ENCODE measurements at regions not wholly inside any gene's neighbourhood (a gene's known extent, or its start where the extent isn't known, plus 50 kb on each side); places are given as distances from the start of the nearest gene placed in this dataset.

DNA sequence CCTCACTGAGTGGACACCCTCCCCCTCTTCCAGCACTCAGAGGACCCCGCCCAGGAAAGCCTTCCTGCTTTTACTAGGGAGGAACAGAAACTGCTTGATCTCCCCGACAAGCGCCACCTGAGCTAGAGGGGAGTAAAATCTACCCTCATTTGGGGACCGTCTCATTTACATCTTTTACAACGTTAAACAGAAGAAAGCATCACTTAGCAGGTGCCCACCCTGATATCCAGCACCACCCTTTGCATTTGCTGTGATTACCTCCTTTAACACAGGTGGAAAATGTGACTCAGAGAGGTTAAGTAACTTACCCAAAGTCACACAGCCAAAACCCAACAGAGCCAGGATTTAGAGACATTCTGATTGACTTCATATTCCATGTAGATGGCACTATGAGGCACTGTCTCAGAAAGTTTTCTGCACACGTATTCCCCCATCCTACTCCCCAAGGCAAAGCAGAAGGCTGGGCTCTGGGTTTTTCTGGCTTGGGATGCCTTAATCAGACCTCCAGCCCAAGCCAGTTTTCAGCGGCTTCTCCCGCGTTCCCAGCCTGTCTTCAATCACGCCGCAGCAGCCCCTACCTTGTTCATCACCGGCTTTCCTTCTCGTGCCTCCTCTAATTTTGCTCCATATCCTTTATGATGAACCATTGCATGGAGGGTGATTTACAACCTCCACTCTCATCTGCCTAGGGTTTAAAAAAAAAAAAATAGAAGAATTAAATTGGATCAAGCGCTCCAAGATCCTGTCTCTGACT, 314.6 kb upstream of the PROK2 start:
- no peaks in the 10 kb centered on the region for H3K27me3 ChIP-seq (replicated peaks; ENCODE audit: control insufficient read depth, insufficient read depth, low read length, poor library complexity, severe bottlenecking)
- H3K4me3 ChIP-seq (ENCODE audit: insufficient read depth, low read depth, low read length, poor library complexity, severe bottlenecking) = no peak overlapping the region
- no peak for DNase-seq
- no peak overlapping the region for H3K27ac ChIP-seq (ENCODE audit: insufficient read depth, low read length, poor library complexity, severe bottlenecking)
- H3K36me3 ChIP-seq (ENCODE audit: control insufficient read depth, insufficient read depth, low read length) = no peaks in the 10 kb centered on the region
- no peaks in the 10 kb centered on the region for H3K9me3 ChIP-seq (ENCODE audit: control insufficient read depth, low read length)
- peaks cover 13% of the 10 kb centered on the region for H3K4me1 ChIP-seq (ENCODE audit: control insufficient read depth, insufficient read depth, low read length, poor library complexity, severe bottlenecking)

GRCh38 chr3:72097053-72097452, 312.1 kb upstream of the PROK2 start:
- Histone ChIP-seq H3K9me3 (ENCODE audit: control insufficient read depth, low read length) (no peaks in the 10 kb centered on the region), H3K4me1 (ENCODE audit: control insufficient read depth, insufficient read depth, low read length, poor library complexity, severe bottlenecking) (peaks cover 13% of the 10 kb centered on the region), H3K27ac (ENCODE audit: insufficient read depth, low read length, poor library complexity, severe bottlenecking) (no peak overlapping the region), H3K4me3 (ENCODE audit: insufficient read depth, low read depth, low read length, poor library complexity, severe bottlenecking) (no peak overlapping the region), H3K27me3 (replicated peaks; ENCODE audit: control insufficient read depth, insufficient read depth, low read length, poor library complexity, severe bottlenecking) (no peaks in the 10 kb centered on the region), H3K36me3 (ENCODE audit: control insufficient read depth, insufficient read depth, low read length) (no peaks in the 10 kb centered on the region)
- DNase-seq = no peak

DNA sequence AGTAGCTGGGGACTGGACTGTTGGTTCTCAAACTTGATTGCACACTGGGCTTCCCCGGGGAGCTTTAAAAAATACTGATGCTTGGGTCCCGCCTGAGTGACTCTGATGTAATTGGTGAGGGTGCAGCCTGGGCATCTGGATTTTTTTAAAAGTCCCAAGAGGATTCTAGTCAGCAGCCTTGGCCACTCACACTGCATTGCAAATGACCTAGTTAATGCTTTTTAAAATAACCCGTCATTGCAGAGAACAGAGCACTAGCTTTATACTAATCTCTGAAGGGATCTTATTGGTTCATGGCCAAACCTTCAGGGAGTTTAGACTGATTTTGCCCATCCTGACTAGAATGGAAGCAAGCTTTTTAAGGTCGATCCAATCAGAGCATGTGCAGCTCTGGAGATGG, 310.6 kb upstream of the PROK2 start:
- Histone ChIP-seq H3K27ac (ENCODE audit: insufficient read depth, low read length, poor library complexity, severe bottlenecking) (no peak overlapping the region), H3K4me3 (ENCODE audit: insufficient read depth, low read depth, low read length, poor library complexity, severe bottlenecking) (no peak overlapping the region), H3K27me3 (replicated peaks; ENCODE audit: control insufficient read depth, insufficient read depth, low read length, poor library complexity, severe bottlenecking) (no peaks in the 10 kb centered on the region), H3K4me1 (ENCODE audit: control insufficient read depth, insufficient read depth, low read length, poor library complexity, severe bottlenecking) (peaks cover 6% of the 10 kb centered on the region), H3K36me3 (ENCODE audit: control insufficient read depth, insufficient read depth, low read length) (no peaks in the 10 kb centered on the region), H3K9me3 (ENCODE audit: control insufficient read depth, low read length) (no peaks in the 10 kb centered on the region)
- DNase-seq = no peak

DNA sequence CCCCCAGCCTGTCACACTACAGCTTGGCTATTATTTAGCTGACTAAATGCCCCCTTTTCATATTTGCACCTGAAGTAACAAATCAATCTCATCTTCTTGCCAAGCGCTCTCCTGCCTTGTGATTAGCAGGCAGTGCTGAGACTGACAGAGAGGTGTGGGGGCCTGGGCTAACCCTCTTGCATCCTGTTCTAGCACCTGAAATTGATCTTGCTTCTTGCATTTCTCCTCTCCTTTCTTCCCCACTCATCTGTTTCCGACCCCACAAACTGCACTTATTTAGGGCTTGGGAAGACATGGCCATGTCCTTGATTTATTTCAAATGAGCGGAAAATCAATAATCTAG, 309.0 kb upstream of the PROK2 start:
- Histone ChIP-seq H3K27me3 (replicated peaks; ENCODE audit: control insufficient read depth, insufficient read depth, low read length, poor library complexity, severe bottlenecking) (no peaks in the 10 kb centered on the region), H3K9me3 (ENCODE audit: control insufficient read depth, low read length) (no peaks in the 10 kb centered on the region), H3K27ac (ENCODE audit: insufficient read depth, low read length, poor library complexity, severe bottlenecking) (no peak overlapping the region), H3K4me3 (ENCODE audit: insufficient read depth, low read depth, low read length, poor library complexity, severe bottlenecking) (no peak overlapping the region), H3K36me3 (ENCODE audit: control insufficient read depth, insufficient read depth, low read length) (no peaks in the 10 kb centered on the region), H3K4me1 (ENCODE audit: control insufficient read depth, insufficient read depth, low read length, poor library complexity, severe bottlenecking) (no peaks in the 10 kb centered on the region)
- no peak for DNase-seq

GRCh38 chr3:72093270-72093991, 308.5 kb upstream of the PROK2 start:
- no peak overlapping the region for H3K27ac ChIP-seq (ENCODE audit: insufficient read depth, low read length, poor library complexity, severe bottlenecking)
- no peaks in the 10 kb centered on the region for H3K4me1 ChIP-seq (ENCODE audit: control insufficient read depth, insufficient read depth, low read length, poor library complexity, severe bottlenecking)
- H3K4me3 ChIP-seq (ENCODE audit: insufficient read depth, low read depth, low read length, poor library complexity, severe bottlenecking) = no peak overlapping the region
- H3K9me3 ChIP-seq (ENCODE audit: control insufficient read depth, low read length) = no peaks in the 10 kb centered on the region
- no peaks in the 10 kb centered on the region for H3K27me3 ChIP-seq (replicated peaks; ENCODE audit: control insufficient read depth, insufficient read depth, low read length, poor library complexity, severe bottlenecking)
- no peak for DNase-seq
- H3K36me3 ChIP-seq (ENCODE audit: control insufficient read depth, insufficient read depth, low read length) = no peaks in the 10 kb centered on the region

DNA sequence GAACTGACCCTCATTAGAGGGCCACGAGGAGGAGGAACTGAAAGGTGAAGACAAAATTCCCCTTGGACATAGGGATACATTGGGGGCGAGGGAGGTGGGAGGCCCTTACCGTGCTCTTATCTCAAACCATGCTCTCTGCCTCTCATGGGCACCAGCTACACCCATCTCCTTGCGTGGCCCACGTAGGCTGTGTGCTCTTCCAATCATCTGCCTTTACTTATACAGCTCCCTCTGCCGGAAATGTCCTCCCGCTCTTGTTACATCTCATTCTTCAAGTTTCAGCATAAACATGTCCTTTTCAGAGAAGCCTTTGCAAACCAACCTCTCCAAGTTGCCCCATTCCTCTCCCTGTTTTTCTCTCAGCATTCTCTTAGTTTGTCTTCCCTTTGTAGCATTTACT, 307.8 kb upstream of the PROK2 start:
- H3K4me1 ChIP-seq (ENCODE audit: control insufficient read depth, insufficient read depth, low read length, poor library complexity, severe bottlenecking) = no peaks in the 10 kb centered on the region
- no peak overlapping the region for H3K4me3 ChIP-seq (ENCODE audit: insufficient read depth, low read depth, low read length, poor library complexity, severe bottlenecking)
- no peak for DNase-seq
- H3K9me3 ChIP-seq (ENCODE audit: control insufficient read depth, low read length) = no peaks in the 10 kb centered on the region
- no peaks in the 10 kb centered on the region for H3K27me3 ChIP-seq (replicated peaks; ENCODE audit: control insufficient read depth, insufficient read depth, low read length, poor library complexity, severe bottlenecking)
- no peak overlapping the region for H3K27ac ChIP-seq (ENCODE audit: insufficient read depth, low read length, poor library complexity, severe bottlenecking)
- no peaks in the 10 kb centered on the region for H3K36me3 ChIP-seq (ENCODE audit: control insufficient read depth, insufficient read depth, low read length)

DNA sequence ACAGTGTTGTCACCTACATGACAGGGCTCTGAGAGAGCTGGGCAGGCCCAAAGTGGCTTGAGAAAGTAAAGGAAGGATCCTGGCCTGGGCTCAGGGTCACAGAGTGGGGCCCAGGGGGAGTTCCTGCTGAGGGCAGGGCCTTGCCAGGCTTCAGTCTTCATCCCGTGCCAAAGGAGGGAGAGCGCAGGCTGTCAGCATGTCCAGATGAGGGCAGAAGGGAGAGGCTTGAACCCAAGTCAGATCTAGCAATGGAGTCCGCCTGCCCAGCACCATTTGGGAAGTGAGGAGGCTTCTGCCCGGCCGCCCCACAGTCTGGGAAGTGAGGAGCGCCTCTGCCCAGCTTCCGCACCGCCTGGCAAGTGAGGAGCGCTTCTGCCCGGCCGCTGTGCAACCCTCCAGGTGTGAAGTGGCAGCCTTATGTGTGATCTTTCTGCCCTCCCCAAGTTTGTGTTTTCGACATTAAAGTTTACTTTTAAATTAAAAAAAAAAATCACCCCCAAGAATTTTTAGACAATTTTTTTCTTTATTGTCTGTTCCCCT, 303.6 kb upstream of the PROK2 start:
- DNase-seq = no peak
- Histone ChIP-seq H3K27me3 (replicated peaks; ENCODE audit: control insufficient read depth, insufficient read depth, low read length, poor library complexity, severe bottlenecking) (no peaks in the 10 kb centered on the region), H3K36me3 (ENCODE audit: control insufficient read depth, insufficient read depth, low read length) (no peaks in the 10 kb centered on the region), H3K4me3 (ENCODE audit: insufficient read depth, low read depth, low read length, poor library complexity, severe bottlenecking) (no peak overlapping the region), H3K27ac (ENCODE audit: insufficient read depth, low read length, poor library complexity, severe bottlenecking) (no peak overlapping the region), H3K9me3 (ENCODE audit: control insufficient read depth, low read length) (no peaks in the 10 kb centered on the region), H3K4me1 (ENCODE audit: control insufficient read depth, insufficient read depth, low read length, poor library complexity, severe bottlenecking) (no peaks in the 10 kb centered on the region)

DNA sequence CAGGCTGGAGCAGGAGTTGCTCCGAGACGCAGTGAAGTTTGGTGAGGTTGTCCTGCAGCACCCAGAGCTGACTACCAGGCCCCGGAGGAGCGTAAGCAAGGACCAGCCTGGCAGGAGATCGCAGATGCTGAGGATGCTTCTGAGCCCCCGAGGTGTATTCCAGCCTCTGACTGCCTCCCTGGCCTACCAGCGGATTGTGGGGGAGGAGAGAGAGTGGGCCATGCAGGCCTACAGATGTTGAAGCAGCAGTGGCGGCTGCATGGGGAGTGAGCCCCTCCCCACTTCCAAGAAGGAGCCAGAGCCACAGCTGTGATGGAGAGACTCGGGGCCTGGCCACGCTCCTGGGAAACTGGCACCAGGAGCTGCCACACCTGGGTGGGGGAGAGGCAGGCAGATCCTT, 302.5 kb upstream of the PROK2 start:
- no peak overlapping the region for H3K4me3 ChIP-seq (ENCODE audit: insufficient read depth, low read depth, low read length, poor library complexity, severe bottlenecking)
- no peaks in the 10 kb centered on the region for H3K9me3 ChIP-seq (ENCODE audit: control insufficient read depth, low read length)

GRCh38 chr3:72086743-72087087, 301.8 kb upstream of the PROK2 start:
- Histone ChIP-seq H3K27ac (ENCODE audit: insufficient read depth, low read length, poor library complexity, severe bottlenecking) (no peak overlapping the region), H3K9me3 (ENCODE audit: control insufficient read depth, low read length) (no peaks in the 10 kb centered on the region), H3K4me1 (ENCODE audit: control insufficient read depth, insufficient read depth, low read length, poor library complexity, severe bottlenecking) (no peaks in the 10 kb centered on the region), H3K27me3 (replicated peaks; ENCODE audit: control insufficient read depth, insufficient read depth, low read length, poor library complexity, severe bottlenecking) (no peaks in the 10 kb centered on the region), H3K36me3 (ENCODE audit: control insufficient read depth, insufficient read depth, low read length) (no peaks in the 10 kb centered on the region), H3K4me3 (ENCODE audit: insufficient read depth, low read depth, low read length, poor library complexity, severe bottlenecking) (no peak overlapping the region)
- no peak for DNase-seq

More for the DNA sequence above, 302.5 kb upstream of the PROK2 start:
- H3K27me3 ChIP-seq (replicated peaks; ENCODE audit: control insufficient read depth, insufficient read depth, low read length, poor library complexity, severe bottlenecking) = no peaks in the 10 kb centered on the region
- H3K36me3 ChIP-seq (ENCODE audit: control insufficient read depth, insufficient read depth, low read length) = no peaks in the 10 kb centered on the region
- no peaks in the 10 kb centered on the region for H3K4me1 ChIP-seq (ENCODE audit: control insufficient read depth, insufficient read depth, low read length, poor library complexity, severe bottlenecking)
- no peak for DNase-seq
- H3K27ac ChIP-seq (ENCODE audit: insufficient read depth, low read length, poor library complexity, severe bottlenecking) = no peak overlapping the region

DNA sequence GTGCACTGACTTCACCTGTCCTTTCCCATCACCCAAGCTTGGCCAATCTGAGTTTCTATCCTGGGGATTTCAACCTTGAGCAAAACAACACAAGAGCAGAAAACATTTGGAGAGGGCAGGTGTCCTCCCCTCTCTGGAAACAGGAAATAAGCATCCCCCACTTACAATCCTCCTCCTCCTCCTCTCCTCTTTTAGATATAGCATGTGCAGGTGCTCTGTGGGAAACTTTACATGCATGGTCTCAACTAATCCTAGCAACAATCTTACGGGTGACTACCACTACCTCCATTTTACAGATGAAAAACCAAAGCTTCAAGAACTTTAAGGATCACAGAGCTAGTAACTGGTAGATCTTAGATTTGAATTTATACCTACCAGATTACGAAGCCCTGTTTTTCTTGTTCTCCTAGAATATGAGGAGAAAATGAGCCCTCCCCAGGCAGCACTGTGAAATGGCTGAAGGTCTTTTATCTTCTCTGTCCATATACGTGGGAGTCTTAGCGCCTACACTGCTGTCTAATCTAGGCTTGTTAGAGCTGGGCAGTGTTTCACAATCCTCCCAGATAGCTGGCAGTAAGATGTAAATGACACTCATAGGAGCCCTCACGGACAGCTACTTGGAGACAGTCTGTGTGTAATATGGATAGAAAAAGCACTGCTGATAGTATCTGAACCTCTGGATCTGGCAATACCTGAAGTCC, 301.2 kb upstream of the PROK2 start:
- no peaks in the 10 kb centered on the region for H3K9me3 ChIP-seq (ENCODE audit: control insufficient read depth, low read length)

More for the DNA sequence above, 301.2 kb upstream of the PROK2 start:
- H3K4me1 ChIP-seq (ENCODE audit: control insufficient read depth, insufficient read depth, low read length, poor library complexity, severe bottlenecking) = no peaks in the 10 kb centered on the region
- DNase-seq = no peak
- no peak overlapping the region for H3K27ac ChIP-seq (ENCODE audit: insufficient read depth, low read length, poor library complexity, severe bottlenecking)
- no peaks in the 10 kb centered on the region for H3K36me3 ChIP-seq (ENCODE audit: control insufficient read depth, insufficient read depth, low read length)
- H3K4me3 ChIP-seq (ENCODE audit: insufficient read depth, low read depth, low read length, poor library complexity, severe bottlenecking) = no peak overlapping the region
- H3K27me3 ChIP-seq (replicated peaks; ENCODE audit: control insufficient read depth, insufficient read depth, low read length, poor library complexity, severe bottlenecking) = no peaks in the 10 kb centered on the region
